Small intestine (tissue), 7 donors: ENCODE measurements at regions not wholly inside any gene's neighbourhood (a gene's known extent, or its start where the extent isn't known, plus 50 kb on each side); places are given as distances from the start of the nearest gene placed in this dataset.

Experiments used
- DNase-seq, 2 donors: peaks; one replicate each; pipeline versions ENCODE4 v3.0.0 to v3.0.0-alpha.2; 2013
- FAIRE-seq: peaks from 2 replicates; lab custom pipeline; 2012; peaks lifted over from hg19 to GRCh38; lab: Jason Lieb, UNC
- H3K27ac ChIP-seq, 3 donors: one replicate each; pipeline ENCODE4 v1.5.1; 2013; ENCODE audit warnings: low read length in 2 of 3, mild to moderate bottlenecking in 2 of 3, control low read depth in 1 of 3, inconsistent platforms in 1 of 3, low read depth in 1 of 3, moderate library complexity in 1 of 3
- H3K27me3 ChIP-seq, 3 donors: one replicate each; pipeline ENCODE4 v1.6.1; 2013; ENCODE audit warnings: low read length in 3 of 3, inconsistent platforms in 1 of 3; ENCODE audit not compliant: control insufficient read depth in 3 of 3, insufficient read depth in 3 of 3
- H3K36me3 ChIP-seq, 3 donors: one replicate each; pipeline ENCODE4 v1.6.1; 2013; ENCODE audit warnings: low read length in 3 of 3, inconsistent platforms in 1 of 3, low read depth in 1 of 3, mild to moderate bottlenecking in 1 of 3, moderate library complexity in 1 of 3; ENCODE audit not compliant: control insufficient read depth in 3 of 3, insufficient read depth in 2 of 3
- H3K4me1 ChIP-seq, 3 donors: one replicate each; pipeline ENCODE4 v1.6.1; 2013; ENCODE audit warnings: low read length in 2 of 3, inconsistent platforms in 1 of 3, low read depth in 1 of 3, mild to moderate bottlenecking in 1 of 3, moderate library complexity in 1 of 3; ENCODE audit not compliant: control insufficient read depth in 3 of 3, insufficient read depth in 2 of 3
- H3K4me3 ChIP-seq, 3 donors: one replicate each; pipeline ENCODE4 v1.5.1; 2013; ENCODE audit warnings: low read length in 3 of 3, control low read depth in 1 of 3, inconsistent platforms in 1 of 3, low read depth in 1 of 3, mild to moderate bottlenecking in 1 of 3, moderate library complexity in 1 of 3
- H3K9me3 ChIP-seq, 2 donors: one replicate each; pipeline ENCODE4 v1.6.1; 2013; ENCODE audit warnings: low read depth in 1 of 2, low read length in 1 of 2; ENCODE audit not compliant: control insufficient read depth in 2 of 2, insufficient read depth in 1 of 2
- WGBS, 3 donors: extraction: QIAGEN DNeasy Blood & Tissue Kit; methylation state at CpG; one replicate each; pipeline ENCODE4 v1.1.7; 2013; 5-methylcytosine and 5-hydroxymethylcytosine counted together
- donor health status: healthy with polysubstance abuse.
- donor health status: control.
- donor health status: control.
- donor health status: Bipolar disorder and iron deficiency.
- donor health status: healthy.

GRCh38 chr11:64443001-64443400 is 84.0 kb downstream of the RPS6KA4 start:
- WGBS, 3 donors = 60 to 74% (median 67%) methylated on average over 5 of the region's 5 CpGs
- no peak overlapping the region for H3K4me3 ChIP-seq
- DNase-seq (no peak), FAIRE-seq (no peak)
- H3K27ac ChIP-seq = no peak overlapping the region
- no peaks in the 10 kb centered on the region for H3K36me3 ChIP-seq
- no peaks in the 10 kb centered on the region for H3K9me3 ChIP-seq
- H3K27me3 ChIP-seq = peaks cover 0 to 34% (median 0%) of the 10 kb centered on the region in 3 donors
- peaks cover 0 to under 1% (median 0%) of the 10 kb centered on the region in 3 donors for H3K4me1 ChIP-seq

- 68 to 75% (median 68%) methylated on average over 4 of the region's 4 CpGs for WGBS, 3 donors
- Histone ChIP-seq H3K27ac (no peak overlapping the region), H3K4me1 (peaks cover 0 to 15% (median 10%) of the 10 kb centered on the region in 3 donors), H3K4me3 (no peak overlapping the region), H3K36me3 (no peaks in the 10 kb centered on the region), H3K9me3 (no peaks in the 10 kb centered on the region), H3K27me3 (peaks cover 0 to 34% (median 0%) of the 10 kb centered on the region in 3 donors)
- no peak for FAIRE-seq
- peak; percentile 7 to 25 for DNase-seq
These were observed 86.0 kb downstream of the RPS6KA4 start for GRCh38 chr11:64444838-64445441.

- Histone ChIP-seq H3K27me3 (peaks cover 0 to 34% (median 0%) of the 10 kb centered on the region in 3 donors), H3K27ac (no peak overlapping the region), H3K4me1 (peaks cover 0 to 15% (median 10%) of the 10 kb centered on the region in 3 donors), H3K36me3 (no peaks in the 10 kb centered on the region), H3K9me3 (no peaks in the 10 kb centered on the region), H3K4me3 (no peak overlapping the region)
- FAIRE-seq (no peak), DNase-seq (no peak)
- 79 to 87% (median 83%) methylated on average over 4 of the region's 4 CpGs for WGBS, 3 donors
These were observed 86.7 kb downstream of the RPS6KA4 start for GRCh38 chr11:64445651-64446050.

GRCh38 chr11:64447831-64448598 is 89.1 kb downstream of the RPS6KA4 start:
- H3K27me3 ChIP-seq = peaks cover 0 to 26% (median 0%) of the 10 kb centered on the region in 3 donors
- H3K9me3 ChIP-seq = no peaks in the 10 kb centered on the region
- no peaks in the 10 kb centered on the region for H3K36me3 ChIP-seq
- FAIRE-seq (no peak), DNase-seq (peak; percentile 9 to 25)
- 15 to 20% (median 19%) methylated on average over 16 to 17 of the region's 17 CpGs for WGBS, 3 donors
- peak overlapping the region in 1 of 3 donors; percentile 28 for H3K27ac ChIP-seq
- H3K4me3 ChIP-seq = no peak overlapping the region
- peaks cover 0 to 15% (median 10%) of the 10 kb centered on the region in 3 donors for H3K4me1 ChIP-seq

GRCh38 chr11:64448599-64449380 is 89.8 kb downstream of the RPS6KA4 start:
- Histone ChIP-seq H3K4me1 (peaks cover 0 to 15% (median 10%) of the 10 kb centered on the region in 3 donors), H3K27me3 (peaks cover 0 to 23% (median 0%) of the 10 kb centered on the region in 3 donors), H3K4me3 (peak overlapping the region in 2 of 3 donors; percentile 0 to 2), H3K36me3 (no peaks in the 10 kb centered on the region), H3K27ac (peak overlapping the region in 1 of 3 donors; percentile 28), H3K9me3 (peaks cover 0 to 4% of the 10 kb centered on the region in 2 donors)
- peak; percentile 67 to 83 for DNase-seq
- FAIRE-seq = no peak
- WGBS, 3 donors = 2% methylated on average over 36 to 37 of the region's 37 CpGs

GRCh38 chr11:64449381-64450167 is 90.6 kb downstream of the RPS6KA4 start:
- FAIRE-seq (no peak), DNase-seq (peak; percentile 61 to 85)
- peak overlapping the region in 2 of 3 donors; percentile 0 to 2 for H3K4me3 ChIP-seq
- H3K4me1 ChIP-seq = peaks cover 0 to 15% (median 10%) of the 10 kb centered on the region in 3 donors
- H3K27ac ChIP-seq = no peak overlapping the region
- peaks cover 0 to 23% (median 0%) of the 10 kb centered on the region in 3 donors for H3K27me3 ChIP-seq
- no peaks in the 10 kb centered on the region for H3K36me3 ChIP-seq
- WGBS, 3 donors = 17 to 22% (median 18%) methylated on average over 31 of the region's 31 CpGs
- peaks cover 0 to 4% of the 10 kb centered on the region in 2 donors for H3K9me3 ChIP-seq

GRCh38 chr11:64450168-64450560 is 91.2 kb downstream of the RPS6KA4 start:
- FAIRE-seq (no peak), DNase-seq (no peak)
- no peak overlapping the region for H3K27ac ChIP-seq
- H3K4me1 ChIP-seq = peaks cover 0 to 15% (median 10%) of the 10 kb centered on the region in 3 donors
- whole genome bisulfite sequencing, 3 donors = 45 to 80% (median 61%) methylated on average over 2 of the region's 2 CpGs
- no peak overlapping the region for H3K4me3 ChIP-seq
- no peaks in the 10 kb centered on the region for H3K36me3 ChIP-seq
- peaks cover 0 to 19% (median 0%) of the 10 kb centered on the region in 3 donors for H3K27me3 ChIP-seq
- H3K9me3 ChIP-seq = peaks cover 0 to 4% of the 10 kb centered on the region in 2 donors
